ENCODE measurements at regions not wholly inside any gene's neighbourhood (a gene's known extent, or its start where the extent isn't known, plus 50 kb on each side); places are given as distances from the start of the nearest gene placed in this dataset.

- TF ChIP-seq CTCF (IDR thresholded peaks at IDR 0.05) (no peak), POLR2AphosphoS5 (IDR thresholded peaks at IDR 0.05; ENCODE audit: low read depth, low read length) (no peak), REST (IDR thresholded peaks at IDR 0.05; ENCODE audit: insufficient read depth in 1 of 2, low read depth in 2 of 2, low read length in 1 of 2) (no peak)
These were observed 180.2 kb upstream of the TNP1 start for GRCh38 chr2:217040099-217040498.

Data from Panc1 (cell line).